HG02588 (cell line): ENCODE measurements at regions not wholly inside any gene's neighbourhood (a gene's known extent, or its start where the extent isn't known, plus 50 kb on each side); places are given as distances from the start of the nearest gene placed in this dataset.
"Not testable (repeated sequence)": the region's sequence is repeated elsewhere in the genome, so short reads cannot be mapped to it uniquely, and the experiment has no call there.

Experiments
- ATAC-seq: cut with Tn5 transposase; IDR thresholded peaks from one replicate; pipeline ENCODE4 v1.9.1; 2021; ENCODE audit warnings: mild to moderate bottlenecking, moderate library complexity; ENCODE audit not compliant: unreplicated experiment

- no peak for ATAC-seq
Measured at GRCh38 chr3:153640689-153641665, 479.0 kb downstream of the RAP2B start.

GRCh38 chr3:153642576-153642975, 478.6 kb upstream of the ARHGEF26 start:
- not testable (repeated sequence) for ATAC-seq

- not testable (repeated sequence) for ATAC-seq
Measured at GRCh38 chr3:153643471-153643870, 477.7 kb upstream of the ARHGEF26 start.

- ATAC-seq: no peak
Measured at GRCh38 chr3:153649286-153649839, 471.8 kb upstream of the ARHGEF26 start.

GRCh38 chr3:153652076-153652475, 469.1 kb upstream of the ARHGEF26 start:
- ATAC-seq: no peak

GRCh38 chr3:153657046-153657445, 464.1 kb upstream of the ARHGEF26 start:
- no peak for ATAC-seq

GRCh38 chr3:153657461-153657860, 463.7 kb upstream of the ARHGEF26 start:
- no peak for ATAC-seq

GRCh38 chr3:153658136-153658535, 463.1 kb upstream of the ARHGEF26 start:
- ATAC-seq: no peak

GRCh38 chr3:153666991-153667740, 454.0 kb upstream of the ARHGEF26 start:
- no peak for ATAC-seq

GRCh38 chr3:153669527-153669926, 451.7 kb upstream of the ARHGEF26 start:
- ATAC-seq: no peak

GRCh38 chr3:153670577-153670976, 450.6 kb upstream of the ARHGEF26 start:
- ATAC-seq: no peak

GRCh38 chr3:153673853-153674252, 447.3 kb upstream of the ARHGEF26 start:
- no peak for ATAC-seq

GRCh38 chr3:153679714-153680113, 441.5 kb upstream of the ARHGEF26 start:
- no peak for ATAC-seq

- ATAC-seq: no peak
Measured at GRCh38 chr3:153680526-153680925, 440.7 kb upstream of the ARHGEF26 start.

- ATAC-seq: no peak
Measured at GRCh38 chr3:153681057-153681456, 440.1 kb upstream of the ARHGEF26 start.

GRCh38 chr3:153688301-153689120, 432.7 kb upstream of the ARHGEF26 start:
- no peak for ATAC-seq

- no peak for ATAC-seq
Measured at GRCh38 chr3:153693207-153693606, 428.0 kb upstream of the ARHGEF26 start.

- ATAC-seq: no peak
Measured at GRCh38 chr3:153702106-153702505, 419.1 kb upstream of the ARHGEF26 start.

GRCh38 chr3:153704115-153704514, 417.1 kb upstream of the ARHGEF26 start:
- ATAC-seq: no peak

GRCh38 chr3:153706706-153707105, 414.5 kb upstream of the ARHGEF26 start:
- no peak for ATAC-seq

GRCh38 chr3:153714016-153714415, 407.2 kb upstream of the ARHGEF26 start:
- no peak for ATAC-seq
